ENCODE measurements at regions not wholly inside any gene's neighbourhood (a gene's known extent, or its start where the extent isn't known, plus 50 kb on each side); places are given as distances from the start of the nearest gene placed in this dataset.

DNA sequence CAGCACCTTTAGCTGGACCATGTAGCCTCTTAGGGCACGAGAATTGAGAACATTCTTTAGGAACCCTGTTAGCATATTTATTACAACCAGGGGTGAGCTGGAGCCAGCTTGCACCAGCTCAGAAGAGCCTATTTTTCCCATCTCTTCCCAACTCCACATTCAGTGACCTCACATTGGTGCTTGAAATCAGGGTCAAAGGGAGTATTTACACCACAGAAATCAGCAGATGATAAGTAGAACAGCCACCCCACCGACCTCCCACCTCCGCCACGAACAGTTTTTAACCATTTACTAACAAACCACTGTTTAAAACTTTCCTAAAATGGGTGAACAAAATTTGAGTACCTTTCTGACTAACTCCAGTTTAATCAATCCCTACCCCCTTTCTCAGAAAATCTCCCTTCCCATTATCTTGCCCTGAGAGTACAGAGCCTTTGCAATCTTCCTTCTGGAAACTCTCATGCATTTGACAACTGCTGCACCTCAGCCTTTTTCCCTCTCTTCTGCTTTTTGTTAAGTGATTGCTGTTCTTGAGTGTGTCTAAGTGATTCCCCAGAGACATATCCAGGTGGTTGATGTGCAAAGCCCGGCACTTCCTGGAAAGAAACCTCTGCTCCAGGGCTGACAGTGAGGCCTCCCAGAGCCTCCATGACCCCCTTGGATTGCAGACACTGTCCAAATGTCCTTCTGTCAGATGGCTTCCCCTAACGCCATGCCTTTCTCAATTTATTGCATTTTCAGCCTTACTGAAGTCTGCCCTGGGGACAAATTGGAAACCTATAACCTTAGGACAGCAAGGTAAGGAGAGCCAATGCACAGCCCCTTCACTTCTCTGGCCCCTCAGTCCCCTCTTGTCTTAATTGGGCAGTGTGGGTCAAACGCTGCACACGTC is 389.5 kb upstream of the TNP1 start:
- DNase-seq (ENCODE audit: low read depth): no peak
- no peak overlapping the region for H3K4me3 ChIP-seq (replicated peaks; ENCODE audit: low read depth, low read length)
- TF ChIP-seq, protein P1, sequence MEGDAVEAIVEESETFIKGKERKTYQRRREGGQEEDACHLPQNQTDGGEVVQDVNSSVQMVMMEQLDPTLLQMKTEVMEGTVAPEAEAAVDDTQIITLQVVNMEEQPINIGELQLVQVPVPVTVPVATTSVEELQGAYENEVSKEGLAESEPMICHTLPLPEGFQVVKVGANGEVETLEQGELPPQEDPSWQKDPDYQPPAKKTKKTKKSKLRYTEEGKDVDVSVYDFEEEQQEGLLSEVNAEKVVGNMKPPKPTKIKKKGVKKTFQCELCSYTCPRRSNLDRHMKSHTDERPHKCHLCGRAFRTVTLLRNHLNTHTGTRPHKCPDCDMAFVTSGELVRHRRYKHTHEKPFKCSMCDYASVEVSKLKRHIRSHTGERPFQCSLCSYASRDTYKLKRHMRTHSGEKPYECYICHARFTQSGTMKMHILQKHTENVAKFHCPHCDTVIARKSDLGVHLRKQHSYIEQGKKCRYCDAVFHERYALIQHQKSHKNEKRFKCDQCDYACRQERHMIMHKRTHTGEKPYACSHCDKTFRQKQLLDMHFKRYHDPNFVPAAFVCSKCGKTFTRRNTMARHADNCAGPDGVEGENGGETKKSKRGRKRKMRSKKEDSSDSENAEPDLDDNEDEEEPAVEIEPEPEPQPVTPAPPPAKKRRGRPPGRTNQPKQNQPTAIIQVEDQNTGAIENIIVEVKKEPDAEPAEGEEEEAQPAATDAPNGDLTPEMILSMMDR (IDR thresholded peaks at IDR 0.05; ENCODE audit: low read length, missing control alignments): no peak

DNA sequence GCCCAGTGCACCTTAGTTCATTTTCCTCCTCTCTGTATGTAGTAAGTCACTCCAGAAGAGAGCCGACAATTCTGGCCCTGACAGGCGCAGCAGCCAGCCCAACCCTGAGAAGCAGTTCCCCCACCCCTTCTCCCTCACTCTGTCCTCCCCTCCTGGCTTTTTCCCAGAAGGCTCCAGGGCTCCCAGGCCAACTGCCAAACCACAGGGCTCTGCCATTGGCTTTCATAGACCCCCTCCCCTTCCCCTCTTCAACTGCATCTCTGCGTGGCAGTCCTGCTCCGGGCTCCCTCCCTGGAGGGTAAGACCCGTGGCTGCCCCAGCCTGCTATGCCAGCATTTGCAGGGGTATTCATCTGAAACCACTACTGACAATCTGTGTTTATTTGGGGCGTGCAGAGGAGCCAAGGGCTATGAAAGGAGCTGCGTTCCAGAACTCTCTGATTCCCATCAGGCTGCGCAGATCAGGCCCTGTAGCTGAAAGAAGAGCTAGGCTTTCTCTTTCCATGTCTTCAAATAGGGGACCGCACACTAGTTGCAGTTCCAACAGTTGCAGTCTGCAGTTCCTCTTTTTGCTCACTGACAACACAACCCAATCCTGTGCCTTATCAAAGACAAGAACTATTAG is 388.6 kb upstream of the TNP1 start:
- no peak overlapping the region for H3K4me3 ChIP-seq (replicated peaks; ENCODE audit: low read depth, low read length)
- peak; percentile 35 for DNase-seq (ENCODE audit: low read depth)
- TF ChIP-seq, protein P1 (IDR thresholded peaks at IDR 0.05; ENCODE audit: low read length, missing control alignments): no peak

DNA sequence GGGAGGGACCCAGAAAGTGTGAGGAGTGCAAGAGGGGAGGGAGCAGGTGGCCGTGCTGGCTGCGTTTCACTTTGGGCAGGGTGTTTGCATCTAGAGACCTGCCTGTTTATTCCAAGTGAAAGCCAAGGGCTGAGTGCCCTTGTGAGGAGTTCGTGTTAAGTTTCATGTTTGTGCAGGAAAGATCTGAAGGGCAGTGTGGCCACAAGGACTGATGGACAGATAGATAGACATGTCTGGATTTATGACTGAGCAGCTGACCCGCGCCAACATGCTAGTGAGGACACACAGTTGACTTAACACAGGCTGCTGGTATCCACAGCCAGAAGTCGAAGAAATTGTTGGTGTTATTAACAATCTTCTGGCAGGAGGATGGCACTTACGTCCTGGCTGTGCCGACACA is 387.6 kb upstream of the TNP1 start:
- DNase-seq (ENCODE audit: low read depth): no peak
- TF ChIP-seq, protein P1 (IDR thresholded peaks at IDR 0.05; ENCODE audit: low read length, missing control alignments): no peak
- H3K4me3 ChIP-seq (replicated peaks; ENCODE audit: low read depth, low read length): no peak overlapping the region

DNA sequence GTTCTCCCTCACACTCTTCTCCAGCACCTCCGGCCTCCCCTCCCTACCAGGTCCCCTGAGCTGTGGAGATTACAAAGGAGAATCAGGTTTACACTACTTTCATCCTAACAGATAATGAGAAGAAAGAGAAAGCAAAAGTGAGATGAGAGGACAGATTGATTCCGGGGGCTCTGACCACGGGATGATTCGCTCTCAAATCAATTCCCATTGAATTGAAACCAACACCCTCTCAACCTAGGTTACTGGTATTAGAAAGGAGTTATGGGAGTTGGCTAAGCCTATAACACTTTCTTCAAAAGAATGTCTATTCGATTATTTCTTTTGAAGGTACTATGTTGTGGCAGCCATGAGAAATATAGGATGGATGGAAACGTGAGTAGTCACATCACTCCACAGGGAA is 386.2 kb upstream of the TNP1 start:
- TF ChIP-seq, protein P1 (IDR thresholded peaks at IDR 0.05; ENCODE audit: low read length, missing control alignments): no peak
- no peak overlapping the region for H3K4me3 ChIP-seq (replicated peaks; ENCODE audit: low read depth, low read length)
- DNase-seq (ENCODE audit: low read depth): no peak

DNA sequence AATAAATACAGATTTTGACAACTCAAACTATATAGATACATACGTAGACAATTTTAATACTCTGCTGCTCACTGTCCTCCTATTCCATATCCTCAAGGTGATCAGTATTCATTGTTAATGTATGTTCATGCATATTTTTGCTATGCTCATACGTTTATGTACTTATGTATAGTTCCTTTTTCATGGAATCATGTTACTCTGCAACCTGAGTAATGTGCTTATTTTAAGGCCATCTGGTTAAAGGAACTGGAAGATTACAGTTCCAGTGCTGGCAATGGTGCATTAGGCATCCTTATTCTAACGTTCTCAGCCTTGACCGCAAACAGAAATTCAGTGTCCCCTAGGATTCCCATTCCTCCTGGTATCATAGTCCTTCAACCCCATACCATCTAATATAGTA is 385.0 kb upstream of the TNP1 start:
- DNase-seq (ENCODE audit: low read depth): no peak
- H3K4me3 ChIP-seq (replicated peaks; ENCODE audit: low read depth, low read length): no peak overlapping the region
- TF ChIP-seq, protein P1 (IDR thresholded peaks at IDR 0.05; ENCODE audit: low read length, missing control alignments): no peak

DNA sequence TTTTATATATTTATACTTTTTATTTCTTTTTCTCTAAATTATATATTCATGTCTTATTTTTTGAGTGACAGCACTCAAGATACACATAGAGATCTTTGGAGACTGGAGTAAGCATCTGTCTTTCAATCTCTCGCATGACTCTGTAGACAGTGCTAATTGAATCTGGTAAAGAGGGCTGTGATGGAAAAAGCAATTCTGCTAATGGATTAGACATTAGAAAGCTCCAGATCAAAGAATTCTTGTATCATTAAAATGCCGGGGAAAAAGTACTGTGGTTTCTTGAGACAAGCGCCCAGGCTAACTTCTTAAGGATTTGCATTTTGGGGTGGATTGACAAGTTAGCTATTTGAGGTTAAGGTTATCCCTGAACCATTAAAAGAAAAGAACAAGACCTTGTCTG is 383.1 kb upstream of the TNP1 start:
- TF ChIP-seq, protein P1 (IDR thresholded peaks at IDR 0.05; ENCODE audit: low read length, missing control alignments): no peak
- H3K4me3 ChIP-seq (replicated peaks; ENCODE audit: low read depth, low read length): no peak overlapping the region
- DNase-seq (ENCODE audit: low read depth): no peak

All from fibroblast of pulmonary artery (primary cell).